Fibroblast of lung (primary cell): ENCODE measurements at regions not wholly inside any gene's neighbourhood (a gene's known extent, or its start where the extent isn't known, plus 50 kb on each side); places are given as distances from the start of the nearest gene placed in this dataset.
"Not testable (repeated sequence)": the region's sequence is repeated elsewhere in the genome, so short reads cannot be mapped to it uniquely, and the experiment has no call there.

Source experiments
- DNase-seq, 2 donors: peaks; one replicate each; pipeline versions ENCODE4 v3.0.0 to v3.0.0-alpha.2; 2010; ENCODE audit warnings: low read depth in 2 of 2
- H2AFZ ChIP-seq: 2 replicates; pipeline ENCODE4 v1.5.1; 2012; ENCODE audit warnings: low read length, control low read depth, inconsistent platforms
- H3K27ac ChIP-seq: 2 replicates; pipeline ENCODE4 v1.5.1; 2011; ENCODE audit warnings: low read length, control low read depth; ENCODE audit not compliant: insufficient read depth
- H3K27me3 ChIP-seq: 2 replicates; pipeline ENCODE4 v1.5.1; 2011; ENCODE audit warnings: mild to moderate bottlenecking, low read length; ENCODE audit not compliant: control insufficient read depth, insufficient read depth
- H3K36me3 ChIP-seq: 2 replicates; pipeline ENCODE4 v1.5.1; 2011; ENCODE audit warnings: low read length; ENCODE audit not compliant: control insufficient read depth, insufficient read depth
- H3K4me1 ChIP-seq: 2 replicates; pipeline ENCODE4 v1.5.1; 2011; ENCODE audit warnings: low read length; ENCODE audit not compliant: control insufficient read depth, insufficient read depth; ENCODE audit errors: extremely low read depth
- H3K4me2 ChIP-seq: 2 replicates; pipeline ENCODE4 v1.5.1; 2011; ENCODE audit warnings: low read length, control low read depth; ENCODE audit not compliant: insufficient read depth; ENCODE audit errors: extremely low read depth
- H3K4me3 ChIP-seq, 4 experiments: fragments of 200-600 bp in 1 of 4; sonication (generic) in 1 of 4; replicated peaks in 1 of 4; 2 replicates each; pipeline ENCODE4 v1.5.1; 2011 to 2016; ENCODE audit warnings: low read length in 4 of 4, low read depth in 3 of 4, mild to moderate bottlenecking in 3 of 4, control low read depth in 2 of 4, inconsistent platforms in 1 of 4, mixed read lengths in 1 of 4; ENCODE audit not compliant: insufficient read depth in 1 of 4; ENCODE audit errors: control extremely low read depth in 1 of 4
- H3K79me2 ChIP-seq: 2 replicates; pipeline ENCODE4 v1.5.1; 2012; ENCODE audit warnings: mild to moderate bottlenecking, low read length, inconsistent platforms; ENCODE audit not compliant: control insufficient read depth, insufficient read depth
- H3K9ac ChIP-seq: 2 replicates; pipeline ENCODE4 v1.5.1; 2011; ENCODE audit warnings: mild to moderate bottlenecking, low read length, control low read depth; ENCODE audit not compliant: insufficient read depth
- H3K9me3 ChIP-seq: 2 replicates; pipeline ENCODE4 v1.5.1; 2012; ENCODE audit warnings: low read depth, low read length; ENCODE audit not compliant: control insufficient read depth, insufficient read depth
- H4K20me1 ChIP-seq: 2 replicates; pipeline ENCODE4 v1.5.1; 2011; ENCODE audit warnings: low read length; ENCODE audit not compliant: control insufficient read depth, insufficient read depth; ENCODE audit errors: extremely low read depth
- EZH2 ChIP-seq: IDR thresholded peaks from 2 replicates; pipeline ENCODE4 v1.5.1; 2012; ENCODE audit warnings: low read length, control low read depth, mild to moderate bottlenecking; ENCODE audit errors: missing control alignments
- TF ChIP-seq, protein P1 (sequence below), 2 donors: IDR thresholded peaks in 1 of 2; conservative IDR thresholded peaks in 1 of 2; 1 replicate in 1 of 2; 2 replicates in 1 of 2; pipeline ENCODE4 v1.5.1; 2011 to 2012; ENCODE audit warnings: low read length in 2 of 2, control low read depth in 1 of 2, inconsistent platforms in 1 of 2, low read depth in 1 of 2, mild to moderate bottlenecking in 1 of 2

- Histone ChIP-seq H3K9ac (no peak overlapping the region), H3K4me3 (no peak overlapping the region), H3K79me2 (no peaks in the 10 kb centered on the region), H3K9me3 (no peaks in the 10 kb centered on the region), H3K27me3 (no peaks in the 10 kb centered on the region), H4K20me1 (no peaks in the 10 kb centered on the region), H3K4me1 (no peaks in the 10 kb centered on the region), H3K36me3 (no peaks in the 10 kb centered on the region), H3K4me2 (no peak overlapping the region), H3K27ac (no peak overlapping the region), H2AFZ (no peak overlapping the region)
- no peak for DNase-seq
- TF ChIP-seq, protein P1, sequence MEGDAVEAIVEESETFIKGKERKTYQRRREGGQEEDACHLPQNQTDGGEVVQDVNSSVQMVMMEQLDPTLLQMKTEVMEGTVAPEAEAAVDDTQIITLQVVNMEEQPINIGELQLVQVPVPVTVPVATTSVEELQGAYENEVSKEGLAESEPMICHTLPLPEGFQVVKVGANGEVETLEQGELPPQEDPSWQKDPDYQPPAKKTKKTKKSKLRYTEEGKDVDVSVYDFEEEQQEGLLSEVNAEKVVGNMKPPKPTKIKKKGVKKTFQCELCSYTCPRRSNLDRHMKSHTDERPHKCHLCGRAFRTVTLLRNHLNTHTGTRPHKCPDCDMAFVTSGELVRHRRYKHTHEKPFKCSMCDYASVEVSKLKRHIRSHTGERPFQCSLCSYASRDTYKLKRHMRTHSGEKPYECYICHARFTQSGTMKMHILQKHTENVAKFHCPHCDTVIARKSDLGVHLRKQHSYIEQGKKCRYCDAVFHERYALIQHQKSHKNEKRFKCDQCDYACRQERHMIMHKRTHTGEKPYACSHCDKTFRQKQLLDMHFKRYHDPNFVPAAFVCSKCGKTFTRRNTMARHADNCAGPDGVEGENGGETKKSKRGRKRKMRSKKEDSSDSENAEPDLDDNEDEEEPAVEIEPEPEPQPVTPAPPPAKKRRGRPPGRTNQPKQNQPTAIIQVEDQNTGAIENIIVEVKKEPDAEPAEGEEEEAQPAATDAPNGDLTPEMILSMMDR (conservative IDR thresholded peaks at IDR 0.05 in 1 of 2, IDR thresholded peaks at IDR 0.05 in 1 of 2; ENCODE audit: low read depth in 1 of 2, low read length in 2 of 2) = no peak
- no peak for TF ChIP-seq EZH2
Measured at GRCh38 chrX:143270317-143270716, 244.6 kb downstream of the SPANXN4 start.

DNA sequence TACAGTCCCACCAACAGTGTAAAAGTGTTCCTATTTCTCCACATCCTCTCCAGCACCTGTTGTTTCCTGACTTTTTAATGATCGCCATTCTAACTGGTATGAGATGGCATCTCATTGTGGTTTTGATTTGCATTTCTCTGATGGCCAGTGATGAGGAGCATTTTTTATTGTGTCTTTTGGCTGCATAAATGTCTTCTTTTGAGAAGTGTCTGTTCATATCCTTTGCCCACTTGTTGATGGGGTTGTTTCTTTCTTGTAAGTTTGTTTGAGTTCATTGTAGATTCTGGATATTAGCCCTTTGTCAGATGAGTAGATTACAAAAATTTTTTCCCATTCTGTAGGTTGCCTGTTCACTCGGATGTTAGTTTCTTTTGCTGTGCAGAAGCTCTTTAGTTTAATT lies 218.9 kb downstream of the SPANXN4 start:
- H3K4me3 ChIP-seq, H3K36me3 ChIP-seq, H3K9me3 ChIP-seq, H2AFZ ChIP-seq, H3K9ac ChIP-seq, DNase-seq, H3K4me1 ChIP-seq, H3K79me2 ChIP-seq, H3K27ac ChIP-seq, H3K27me3 ChIP-seq, H3K4me2 ChIP-seq, H4K20me1 ChIP-seq: not testable (repeated sequence)

GRCh38 chrX:143240658-143241057 lies 214.9 kb downstream of the SPANXN4 start:
- H3K36me3 ChIP-seq = no peaks in the 10 kb centered on the region
- no peak overlapping the region for H3K27ac ChIP-seq
- no peak overlapping the region for H3K4me3 ChIP-seq
- no peaks in the 10 kb centered on the region for H3K4me1 ChIP-seq
- H3K27me3 ChIP-seq = no peaks in the 10 kb centered on the region
- no peak overlapping the region for H3K9ac ChIP-seq
- H3K9me3 ChIP-seq = no peaks in the 10 kb centered on the region
- H3K4me2 ChIP-seq = no peak overlapping the region
- no peak for TF ChIP-seq EZH2
- TF ChIP-seq, protein P1 (conservative IDR thresholded peaks at IDR 0.05 in 1 of 2, IDR thresholded peaks at IDR 0.05 in 1 of 2; ENCODE audit: low read depth in 1 of 2, low read length in 2 of 2) = no peak
- DNase-seq = no peak
- no peaks in the 10 kb centered on the region for H3K79me2 ChIP-seq
- no peak overlapping the region for H2AFZ ChIP-seq
- H4K20me1 ChIP-seq = no peaks in the 10 kb centered on the region
